HG02571 (cell line): ENCODE measurements at regions not wholly inside any gene's neighbourhood (a gene's known extent, or its start where the extent isn't known, plus 50 kb on each side); places are given as distances from the start of the nearest gene placed in this dataset.
A peak's percentile ranks its signal among the peaks of the same experiment; 100 is the strongest.

Experiments
- ATAC-seq: cut with Tn5 transposase; IDR thresholded peaks from one replicate; pipeline ENCODE4 v1.9.1; 2021; ENCODE audit warnings: mild to moderate bottlenecking, moderate library complexity; ENCODE audit not compliant: unreplicated experiment

- ATAC-seq = no peak
Observed at GRCh38 chr1:113217447-113218208, 144.6 kb downstream of the LRIG2 start.

- ATAC-seq = no peak
Observed at GRCh38 chr1:113219377-113219776, 146.4 kb downstream of the LRIG2 start.

- ATAC-seq = no peak
Observed at GRCh38 chr1:113219828-113220227, 146.8 kb downstream of the LRIG2 start.

- ATAC-seq = no peak
Observed at GRCh38 chr1:113223040-113223439, 150.0 kb downstream of the LRIG2 start.

- no peak for ATAC-seq
Observed at GRCh38 chr1:113223546-113223945, 150.5 kb downstream of the LRIG2 start.

GRCh38 chr1:113226148-113226547, 153.2 kb downstream of the LRIG2 start:
- peak; percentile 74 for ATAC-seq

GRCh38 chr1:113231866-113232265, 158.4 kb upstream of the MAGI3 start:
- ATAC-seq = no peak

GRCh38 chr1:113233441-113233840, 156.9 kb upstream of the MAGI3 start:
- ATAC-seq = no peak

- ATAC-seq = no peak
Observed at GRCh38 chr1:113241237-113241636, 149.1 kb upstream of the MAGI3 start.

- ATAC-seq = no peak
Observed at GRCh38 chr1:113242481-113242880, 147.8 kb upstream of the MAGI3 start.

GRCh38 chr1:113243529-113243928, 146.8 kb upstream of the MAGI3 start:
- no peak for ATAC-seq

GRCh38 chr1:113244112-113244820, 146.0 kb upstream of the MAGI3 start:
- ATAC-seq = no peak

- no peak for ATAC-seq
Observed at GRCh38 chr1:113245252-113245651, 145.1 kb upstream of the MAGI3 start.

GRCh38 chr1:113246929-113247328, 143.4 kb upstream of the MAGI3 start:
- no peak for ATAC-seq

- no peak for ATAC-seq
Observed at GRCh38 chr1:113247355-113247754, 143.0 kb upstream of the MAGI3 start.

- ATAC-seq = no peak
Observed at GRCh38 chr1:113247782-113248181, 142.5 kb upstream of the MAGI3 start.

GRCh38 chr1:113248494-113248893, 141.8 kb upstream of the MAGI3 start:
- no peak for ATAC-seq

GRCh38 chr1:113250161-113250560, 140.2 kb upstream of the MAGI3 start:
- no peak for ATAC-seq

GRCh38 chr1:113252166-113252565, 138.1 kb upstream of the MAGI3 start:
- ATAC-seq = no peak

GRCh38 chr1:113253187-113253586, 137.1 kb upstream of the MAGI3 start:
- ATAC-seq = no peak

GRCh38 chr1:113253590-113253989, 136.7 kb upstream of the MAGI3 start:
- no peak for ATAC-seq

- no peak for ATAC-seq
Observed at GRCh38 chr1:113255038-113255719, 135.1 kb upstream of the MAGI3 start.
